ENCODE measurements at regions not wholly inside any gene's neighbourhood (a gene's known extent, or its start where the extent isn't known, plus 50 kb on each side); places are given as distances from the start of the nearest gene placed in this dataset.

- H4K20me1 ChIP-seq (ENCODE audit: insufficient read depth, low read length), result no peaks in the 10 kb centered on the region
- TF ChIP-seq EZH2phosphoT487 (IDR thresholded peaks at IDR 0.05; ENCODE audit: low read depth), result no peak
- no peak for TF ChIP-seq CTCF (IDR thresholded peaks at IDR 0.05; ENCODE audit: low read depth, low read length)
- no peaks in the 10 kb centered on the region for H3K4me1 ChIP-seq (ENCODE audit: low read length)
- H3K27ac ChIP-seq (ENCODE audit: low read length), result no peak overlapping the region
- H3K4me3 ChIP-seq (ENCODE audit: low read length), result no peak overlapping the region
- peaks cover 26% of the 10 kb centered on the region for H3K27me3 ChIP-seq (ENCODE audit: low read depth, low read length)
- H3K9ac ChIP-seq (ENCODE audit: low read length), result no peak overlapping the region
- no peaks in the 10 kb centered on the region for H3K9me3 ChIP-seq (ENCODE audit: insufficient read depth, low read length)
- no peak overlapping the region for H3K4me2 ChIP-seq (ENCODE audit: low read length)
- no peaks in the 10 kb centered on the region for H3K79me2 ChIP-seq (ENCODE audit: low read length)
- no peak overlapping the region for H2AFZ ChIP-seq (ENCODE audit: low read depth, low read length)
- no peaks in the 10 kb centered on the region for H3K36me3 ChIP-seq (replicated peaks; ENCODE audit: low read depth, low read length)
Observed at GRCh38 chrX:39211501-39211900, 410.2 kb downstream of the MID1IP1 start.

- H3K36me3 ChIP-seq (replicated peaks; ENCODE audit: low read depth, low read length), result no peaks in the 10 kb centered on the region
- no peaks in the 10 kb centered on the region for H4K20me1 ChIP-seq (ENCODE audit: insufficient read depth, low read length)
- no peaks in the 10 kb centered on the region for H3K4me1 ChIP-seq (ENCODE audit: low read length)
- TF ChIP-seq EZH2phosphoT487 (IDR thresholded peaks at IDR 0.05; ENCODE audit: low read depth) (no peak), CTCF (IDR thresholded peaks at IDR 0.05; ENCODE audit: low read depth, low read length) (no peak)
- no peaks in the 10 kb centered on the region for H3K9me3 ChIP-seq (ENCODE audit: insufficient read depth, low read length)
- no peak overlapping the region for H3K4me3 ChIP-seq (ENCODE audit: low read length)
- H3K9ac ChIP-seq (ENCODE audit: low read length), result no peak overlapping the region
- H3K79me2 ChIP-seq (ENCODE audit: low read length), result no peaks in the 10 kb centered on the region
- no peak overlapping the region for H3K27ac ChIP-seq (ENCODE audit: low read length)
- no peak overlapping the region for H3K4me2 ChIP-seq (ENCODE audit: low read length)
- H3K27me3 ChIP-seq (ENCODE audit: low read depth, low read length), result peaks cover 26% of the 10 kb centered on the region
- H2AFZ ChIP-seq (ENCODE audit: low read depth, low read length), result no peak overlapping the region
Observed at GRCh38 chrX:39212456-39212855, 411.2 kb downstream of the MID1IP1 start.

- peaks cover 29% of the 10 kb centered on the region for H3K27me3 ChIP-seq (ENCODE audit: low read depth, low read length)
- H2AFZ ChIP-seq (ENCODE audit: low read depth, low read length), result no peak overlapping the region
- H4K20me1 ChIP-seq (ENCODE audit: insufficient read depth, low read length), result no peaks in the 10 kb centered on the region
- no peak overlapping the region for H3K4me2 ChIP-seq (ENCODE audit: low read length)
- no peaks in the 10 kb centered on the region for H3K36me3 ChIP-seq (replicated peaks; ENCODE audit: low read depth, low read length)
- H3K9ac ChIP-seq (ENCODE audit: low read length), result no peak overlapping the region
- H3K9me3 ChIP-seq (ENCODE audit: insufficient read depth, low read length), result no peaks in the 10 kb centered on the region
- no peak overlapping the region for H3K4me3 ChIP-seq (ENCODE audit: low read length)
- H3K4me1 ChIP-seq (ENCODE audit: low read length), result no peaks in the 10 kb centered on the region
- H3K79me2 ChIP-seq (ENCODE audit: low read length), result no peaks in the 10 kb centered on the region
- H3K27ac ChIP-seq (ENCODE audit: low read length), result no peak overlapping the region
- TF ChIP-seq CTCF (IDR thresholded peaks at IDR 0.05; ENCODE audit: low read depth, low read length) (no peak), EZH2phosphoT487 (IDR thresholded peaks at IDR 0.05; ENCODE audit: low read depth) (no peak)
Observed at GRCh38 chrX:39214387-39215126, 413.3 kb downstream of the MID1IP1 start.

GRCh38 chrX:39220952-39221351 lies 419.7 kb downstream of the MID1IP1 start:
- Histone ChIP-seq H4K20me1 (ENCODE audit: insufficient read depth, low read length) (no peaks in the 10 kb centered on the region), H3K4me2 (ENCODE audit: low read length) (no peak overlapping the region), H3K36me3 (replicated peaks; ENCODE audit: low read depth, low read length) (no peaks in the 10 kb centered on the region), H3K4me3 (ENCODE audit: low read length) (no peak overlapping the region), H3K4me1 (ENCODE audit: low read length) (no peaks in the 10 kb centered on the region), H3K9ac (ENCODE audit: low read length) (no peak overlapping the region), H3K27ac (ENCODE audit: low read length) (no peak overlapping the region), H3K27me3 (ENCODE audit: low read depth, low read length) (peaks cover 22% of the 10 kb centered on the region), H3K79me2 (ENCODE audit: low read length) (no peaks in the 10 kb centered on the region), H3K9me3 (ENCODE audit: insufficient read depth, low read length) (no peaks in the 10 kb centered on the region), H2AFZ (ENCODE audit: low read depth, low read length) (no peak overlapping the region)
- TF ChIP-seq EZH2phosphoT487 (IDR thresholded peaks at IDR 0.05; ENCODE audit: low read depth) (no peak), CTCF (IDR thresholded peaks at IDR 0.05; ENCODE audit: low read depth, low read length) (no peak)

Measured in OCI-LY3 (cell line).